GOT3 (cell line): ENCODE measurements at regions not wholly inside any gene's neighbourhood (a gene's known extent, or its start where the extent isn't known, plus 50 kb on each side); places are given as distances from the start of the nearest gene placed in this dataset.

Experiments
- DNase-seq: peaks from one replicate; lab custom pipeline; 2025; ENCODE audit warnings: mixed read lengths; lab: John Stamatoyannopoulos, UW

DNA sequence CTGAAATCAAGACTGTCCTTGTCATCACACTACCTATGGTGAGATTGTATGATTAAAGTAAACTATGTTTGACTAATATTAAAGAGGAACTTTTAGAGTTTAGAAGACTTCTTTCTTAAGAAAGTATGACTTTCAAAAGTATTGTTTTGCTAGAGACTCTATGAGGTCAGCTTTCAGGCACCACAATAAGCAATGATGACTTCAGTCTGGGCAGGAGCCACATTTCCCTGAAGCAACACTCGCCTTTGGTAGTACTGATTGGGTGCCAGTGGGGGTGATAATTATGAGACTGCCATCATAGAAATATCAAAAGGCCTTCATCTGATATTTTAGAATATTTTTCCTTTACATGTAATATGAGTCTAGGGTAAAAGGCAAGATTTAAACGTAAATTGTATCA, 212.6 kb downstream of the DTHD1 start:
- DNase-seq, result no peak

DNA sequence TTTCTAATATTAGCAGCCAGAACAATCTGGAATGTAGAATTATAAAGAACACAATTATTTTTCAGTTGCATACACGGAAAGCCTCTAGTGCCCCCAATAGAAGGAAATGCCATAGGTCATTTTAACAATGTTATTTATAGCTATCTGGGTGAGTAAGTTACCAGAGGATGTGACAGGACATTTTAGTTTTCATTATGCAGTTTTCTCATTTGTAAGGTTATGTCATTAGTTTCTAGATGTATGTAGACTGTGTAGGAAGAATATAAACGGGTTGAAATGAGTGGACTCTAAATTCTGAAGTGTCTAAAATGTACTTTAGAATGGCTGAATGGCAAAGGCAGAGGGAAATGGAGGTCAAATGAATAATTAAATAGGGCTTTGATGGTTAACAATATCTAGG, 213.3 kb downstream of the DTHD1 start:
- no peak for DNase-seq

DNA sequence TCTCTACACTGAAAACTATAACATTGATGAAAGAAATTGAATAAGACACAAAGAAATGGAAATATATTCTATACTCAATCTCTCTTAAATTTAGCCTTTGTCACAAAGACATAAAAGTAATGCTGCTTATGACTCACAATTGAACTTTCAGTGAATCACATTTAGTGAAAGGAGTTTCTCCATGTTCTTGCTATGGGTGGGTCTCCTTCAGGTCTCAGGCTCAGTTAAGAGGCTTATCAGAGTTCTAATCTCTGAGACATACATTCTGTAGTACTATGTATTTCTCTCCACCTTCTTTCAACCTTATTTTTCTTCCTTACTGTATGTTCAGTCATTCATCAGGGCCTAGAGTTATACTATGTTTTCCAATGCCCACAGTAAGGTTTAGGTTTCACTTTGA, 220.9 kb downstream of the DTHD1 start:
- DNase-seq, result no peak

DNA sequence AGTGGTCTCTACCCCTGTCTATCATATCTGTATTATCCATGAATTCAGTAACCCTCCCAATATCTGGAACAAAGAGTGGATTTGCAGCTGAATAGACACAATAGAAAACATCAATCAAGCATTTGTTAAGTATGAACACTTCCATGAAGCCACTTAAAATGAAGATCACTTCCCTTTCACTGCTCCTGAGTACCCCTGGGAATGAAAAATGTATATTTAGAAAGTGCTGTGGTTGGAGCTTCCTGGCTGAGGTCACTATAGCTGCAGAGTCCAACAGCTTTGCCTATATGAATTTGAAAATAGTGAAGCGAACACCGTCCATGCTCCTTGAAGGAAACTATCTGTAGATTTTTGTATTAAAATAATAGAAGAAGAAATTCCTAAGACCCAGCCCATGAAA, 227.0 kb downstream of the DTHD1 start:
- DNase-seq, result no peak

DNA sequence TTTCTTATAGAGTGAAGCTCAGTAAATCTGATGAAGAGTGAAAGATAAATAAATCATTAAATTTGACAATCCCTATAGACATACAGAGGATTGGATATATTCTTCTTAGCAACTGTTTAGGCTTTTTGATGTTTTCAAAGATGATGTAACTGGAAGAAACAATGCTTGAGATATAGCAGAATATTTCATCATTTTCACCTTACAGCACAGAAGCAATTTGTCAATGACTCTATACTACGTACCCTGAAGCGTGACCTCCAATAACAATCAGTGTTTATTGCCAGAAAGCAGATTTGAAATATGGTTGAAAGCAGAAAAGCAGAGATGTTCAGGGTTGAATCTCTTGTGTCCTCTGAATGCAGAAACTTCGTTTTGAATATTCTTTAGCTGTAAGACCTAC, 228.4 kb downstream of the DTHD1 start:
- DNase-seq, result no peak

DNA sequence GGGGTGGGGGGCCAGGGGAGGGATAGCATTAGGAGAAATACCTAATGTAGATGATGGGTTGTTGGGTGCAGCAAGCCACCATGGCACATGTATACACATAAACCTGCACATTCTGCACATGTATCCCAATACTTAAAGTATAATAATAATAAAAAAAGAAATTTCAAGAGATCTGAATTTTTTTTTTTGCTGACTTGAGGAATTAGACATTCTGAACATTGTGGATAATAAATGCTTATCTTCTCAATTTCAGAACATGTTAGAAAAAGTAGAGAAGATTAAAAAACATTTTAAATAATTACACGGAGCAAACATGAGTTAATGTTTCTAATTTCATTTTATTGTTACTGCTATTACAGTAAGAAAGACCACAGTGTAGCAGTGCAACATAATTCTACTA, 230.4 kb downstream of the DTHD1 start:
- DNase-seq, result no peak

DNA sequence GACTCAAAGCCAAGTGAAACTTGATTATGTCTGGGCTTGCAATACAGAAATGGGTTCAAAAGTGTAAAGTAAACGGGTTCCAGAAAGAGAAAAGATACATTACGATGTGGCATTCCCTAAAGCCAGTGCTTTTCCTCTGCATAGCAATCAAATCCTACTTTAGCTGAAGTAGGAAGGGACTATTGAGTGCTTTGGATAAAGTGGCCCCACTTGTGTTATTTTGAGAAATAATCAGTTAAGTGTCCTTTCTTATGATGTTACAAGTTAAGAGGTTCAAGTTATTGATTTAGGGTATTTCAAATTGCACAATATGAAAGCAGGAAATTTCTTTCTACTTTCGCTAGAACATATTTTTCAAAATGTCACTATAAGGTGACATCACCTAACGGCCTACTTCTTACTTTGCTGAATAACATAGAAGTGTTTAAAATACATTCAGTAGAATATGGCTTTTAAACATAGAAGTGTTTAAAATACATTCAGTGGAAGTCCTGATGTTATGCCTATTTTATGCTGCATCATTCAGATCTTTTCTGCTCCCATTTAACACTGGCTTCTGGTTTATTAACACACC, 235.2 kb downstream of the DTHD1 start:
- DNase-seq, result no peak

DNA sequence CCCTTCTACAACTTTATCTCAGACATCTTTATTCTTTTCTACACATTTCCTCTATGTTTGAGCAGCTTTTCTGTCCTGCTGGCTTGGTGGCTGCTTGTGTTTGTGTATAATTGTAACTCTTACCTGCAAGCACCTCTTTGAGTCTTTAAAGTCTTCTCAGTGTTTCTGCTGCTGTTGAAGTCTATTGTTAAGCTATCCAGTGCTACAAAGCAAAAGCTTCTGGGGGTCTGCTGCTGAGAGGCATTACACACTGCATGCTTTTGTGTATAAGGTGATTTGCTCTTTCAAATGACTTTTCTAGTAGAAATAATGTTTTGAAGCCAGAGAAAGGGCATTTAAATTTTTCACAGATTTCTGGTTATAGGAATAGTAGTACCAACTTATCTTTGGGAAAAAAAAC, 241.8 kb downstream of the DTHD1 start:
- no peak for DNase-seq

DNA sequence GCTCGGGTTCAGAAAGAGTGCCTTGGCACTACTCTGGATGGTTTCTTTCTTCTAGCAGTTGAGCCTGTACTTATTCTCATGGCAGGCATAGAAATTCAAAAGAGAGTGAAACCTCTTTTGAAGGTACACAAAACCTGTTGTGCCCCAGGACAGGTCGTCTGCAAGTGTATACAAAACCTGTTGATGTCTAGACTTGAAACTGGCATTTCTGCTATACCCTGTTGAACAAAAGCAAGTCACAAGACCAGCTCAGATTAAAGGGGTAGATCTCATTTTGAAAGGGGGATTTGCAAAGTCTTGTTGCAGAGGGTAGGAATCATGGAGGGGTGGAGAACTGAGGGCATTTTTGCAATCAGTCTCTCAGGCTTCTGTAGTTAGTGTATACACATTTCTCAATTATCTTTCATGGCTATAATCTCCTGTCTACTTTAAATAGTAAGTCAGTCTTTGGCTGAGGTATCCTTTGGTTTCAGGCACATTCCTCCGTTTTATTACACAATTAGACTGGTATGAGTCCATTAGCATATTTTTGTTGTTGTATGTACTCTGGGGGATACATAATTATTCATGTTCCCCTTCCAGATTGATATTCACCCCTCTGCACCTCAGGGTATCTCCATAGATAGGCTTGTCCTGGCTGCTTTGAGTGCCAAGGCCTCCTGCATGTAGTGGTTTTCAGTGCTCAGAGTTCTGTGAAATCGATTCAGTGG, 251.4 kb downstream of the DTHD1 start:
- no peak for DNase-seq

DNA sequence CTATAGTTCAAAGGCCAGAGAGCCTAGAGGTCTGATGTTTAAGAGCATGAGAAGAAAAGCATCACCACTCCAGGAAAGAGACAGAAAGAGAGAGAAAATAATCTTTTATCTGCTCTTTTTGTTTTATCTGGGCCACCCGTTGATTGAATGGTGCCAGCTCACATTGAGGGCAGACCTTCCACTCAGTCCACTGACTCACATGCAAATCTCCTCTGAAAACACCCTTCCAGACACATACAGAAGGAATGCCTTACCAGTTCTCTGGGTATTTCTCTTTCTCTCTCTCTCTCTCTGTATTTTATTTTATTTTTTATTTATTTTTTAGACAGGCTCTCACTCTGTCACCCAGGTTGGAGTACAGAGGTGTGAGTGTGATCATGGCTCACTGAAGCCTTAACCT, 252.5 kb downstream of the DTHD1 start:
- DNase-seq, result no peak

DNA sequence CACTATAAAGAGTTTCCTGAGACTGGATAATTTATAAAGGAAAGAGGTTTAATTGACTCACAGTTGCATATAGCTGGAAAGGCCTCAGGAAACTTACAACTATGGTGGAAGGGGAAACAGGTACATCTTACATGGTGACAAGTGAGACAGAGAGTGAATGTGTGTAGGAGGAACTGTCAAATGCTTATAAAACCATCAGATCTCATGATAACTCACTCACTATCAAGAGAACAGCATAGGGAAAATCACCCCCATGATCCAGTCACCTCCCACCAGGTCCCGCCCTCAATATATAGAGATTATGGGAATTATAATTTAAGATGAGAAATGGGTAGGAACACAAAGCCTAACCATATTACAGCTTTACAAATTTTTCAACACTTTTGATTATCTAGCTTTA, 266.0 kb downstream of the DTHD1 start:
- no peak for DNase-seq

DNA sequence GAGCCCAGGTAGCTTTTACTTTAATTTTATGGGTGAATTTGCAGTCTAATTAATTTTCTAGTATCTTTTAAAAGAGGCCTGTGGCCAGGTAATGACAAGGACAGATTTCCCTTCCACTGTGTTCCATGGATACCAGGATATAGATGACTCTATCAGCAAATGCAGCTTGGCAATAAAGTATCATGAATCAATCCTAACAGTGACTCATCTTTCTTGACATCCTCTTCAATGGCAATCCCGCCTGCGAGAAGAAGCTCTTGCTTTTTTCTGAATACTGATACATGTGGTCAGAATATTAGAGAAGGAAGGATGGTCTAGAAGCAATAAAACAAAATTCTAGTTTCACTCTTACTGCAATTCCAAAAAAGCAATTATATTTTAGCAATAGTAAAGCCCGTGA, 267.8 kb downstream of the DTHD1 start:
- DNase-seq, result no peak

DNA sequence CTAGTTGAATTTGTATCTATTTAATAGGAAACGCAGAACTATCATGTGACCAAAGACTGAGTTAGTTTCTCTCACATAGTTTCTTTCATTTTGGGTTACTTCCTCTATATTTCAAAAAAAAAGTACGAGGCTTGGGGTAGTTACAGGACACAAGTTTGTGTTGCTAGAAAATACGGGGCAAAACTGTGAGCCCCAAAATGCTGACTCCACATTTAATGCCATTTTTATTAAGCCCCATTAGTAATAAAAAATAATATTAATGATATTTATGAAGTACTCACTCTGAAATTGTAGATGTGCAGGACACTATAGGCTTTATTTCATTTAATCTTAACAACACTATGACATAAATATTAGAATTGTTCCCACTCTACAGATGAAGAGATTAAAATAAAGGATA, 268.6 kb downstream of the DTHD1 start:
- no peak for DNase-seq

DNA sequence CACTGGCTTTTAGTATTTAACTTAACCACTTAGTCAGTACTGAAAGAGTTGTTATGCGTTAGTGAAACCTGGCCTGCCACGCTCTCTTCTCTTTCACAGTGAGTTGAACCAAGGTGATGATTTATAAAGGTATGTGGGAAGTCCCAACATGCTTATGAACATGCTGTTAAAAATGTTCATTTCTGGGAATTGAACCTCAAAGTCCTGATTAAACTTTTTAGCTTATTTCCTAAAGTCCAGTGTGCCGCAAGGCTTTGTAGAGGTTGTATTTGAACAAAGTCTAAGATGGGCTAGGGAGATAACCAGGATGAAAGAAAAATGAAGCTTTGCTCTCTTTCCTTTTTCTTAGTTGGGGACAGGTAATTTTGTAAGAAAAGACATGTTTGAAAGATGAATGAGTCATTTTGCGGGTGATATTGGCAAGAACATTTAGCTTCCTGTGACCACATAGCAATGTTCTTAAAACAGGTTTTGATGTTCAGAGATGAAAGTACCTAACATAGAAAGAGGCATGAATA, 270.3 kb downstream of the DTHD1 start:
- no peak for DNase-seq

DNA sequence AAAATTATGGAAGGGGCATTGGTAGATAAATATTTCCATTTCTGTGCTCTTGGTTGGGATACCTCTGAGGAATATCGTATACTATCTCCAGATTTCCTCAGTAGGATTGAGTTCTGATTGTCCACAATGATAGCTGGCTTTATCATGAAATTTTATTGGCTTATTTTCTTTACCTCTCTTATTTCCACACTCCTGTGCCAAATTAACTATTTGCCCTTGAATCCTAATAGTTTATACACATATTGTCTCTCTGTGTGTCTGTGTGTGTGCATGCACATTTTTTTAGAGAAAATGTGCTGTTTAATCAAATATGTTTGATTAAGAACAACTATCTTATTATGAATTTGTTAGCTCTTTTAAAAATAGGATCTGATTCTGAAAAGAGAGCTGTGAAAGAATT, 271.6 kb downstream of the DTHD1 start:
- no peak for DNase-seq

DNA sequence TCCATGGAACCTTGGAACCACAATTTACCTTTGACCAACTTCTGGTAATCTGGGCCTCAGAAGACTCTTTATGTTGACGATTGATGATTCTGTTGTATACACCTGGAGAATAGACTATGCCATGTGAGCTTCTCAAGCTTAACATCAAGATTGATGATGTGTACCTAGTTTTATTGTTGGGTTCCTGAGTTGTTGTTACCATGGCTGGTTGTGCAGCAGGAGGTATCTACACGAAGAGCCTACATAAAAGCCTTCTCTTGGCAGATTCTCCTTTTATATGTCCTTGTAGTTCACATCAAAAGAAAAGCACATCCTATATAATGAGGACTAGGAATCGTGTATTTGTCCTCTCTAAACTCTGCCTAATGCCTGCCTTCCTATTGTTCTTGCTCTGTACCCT, 272.0 kb downstream of the DTHD1 start:
- DNase-seq, result no peak

DNA sequence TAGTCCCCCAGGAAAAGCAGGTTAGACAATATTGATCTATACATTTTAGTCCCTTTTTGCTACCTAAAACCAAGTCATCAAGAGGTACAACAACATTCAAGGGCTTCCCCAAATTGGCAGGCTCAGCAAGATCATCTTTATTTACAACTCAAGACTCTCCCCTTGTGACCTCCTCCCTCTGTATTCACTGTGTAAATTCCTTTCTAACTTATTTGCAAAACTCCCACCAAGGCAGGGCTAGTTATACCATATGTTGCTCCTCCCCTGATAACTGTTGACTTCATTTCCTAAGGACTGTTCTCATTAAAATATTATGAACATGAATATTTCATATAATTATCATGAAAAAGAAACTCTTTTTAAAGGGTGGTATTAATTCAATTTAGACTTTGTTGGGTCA, 275.6 kb downstream of the DTHD1 start:
- no peak for DNase-seq

DNA sequence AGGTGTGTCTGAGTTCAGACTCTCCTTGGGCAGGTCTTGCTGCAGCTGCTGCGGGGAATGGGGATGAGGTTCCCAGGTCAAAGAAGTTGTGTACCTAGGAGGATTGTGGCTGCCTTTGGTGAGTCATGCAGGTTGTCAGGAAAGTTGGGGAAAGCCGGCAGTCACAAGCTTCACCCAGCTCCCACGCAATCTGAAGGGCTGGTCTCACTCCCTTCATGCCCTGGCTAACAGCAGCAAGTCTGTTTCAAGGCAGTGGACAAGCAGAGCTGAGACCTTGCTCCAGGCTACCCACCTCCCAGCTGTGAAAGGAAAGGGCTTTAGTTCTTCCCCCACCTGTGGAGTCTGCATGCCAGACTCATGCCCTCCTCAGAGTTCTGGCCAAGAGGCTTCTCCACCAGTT, 287.2 kb downstream of the DTHD1 start:
- DNase-seq, result no peak

DNA sequence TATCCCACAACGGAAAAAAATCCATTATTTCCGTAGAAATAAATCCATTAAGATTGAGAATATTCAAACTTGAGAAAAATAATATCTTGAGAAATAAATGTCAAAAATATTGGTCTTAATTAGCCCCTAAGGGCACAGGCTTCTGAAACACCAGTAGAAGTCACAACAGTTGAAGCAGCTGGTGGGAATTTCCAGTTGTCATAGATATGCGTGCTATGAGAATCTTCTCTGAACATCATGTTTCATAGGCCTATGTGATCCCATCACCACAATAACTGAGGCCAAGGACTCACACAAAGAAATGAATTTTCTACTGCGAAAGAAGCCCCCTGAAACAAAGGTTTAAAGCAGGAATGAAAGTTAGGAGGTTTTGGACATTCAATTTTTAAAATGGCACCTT, 292.0 kb downstream of the DTHD1 start:
- DNase-seq, result no peak

DNA sequence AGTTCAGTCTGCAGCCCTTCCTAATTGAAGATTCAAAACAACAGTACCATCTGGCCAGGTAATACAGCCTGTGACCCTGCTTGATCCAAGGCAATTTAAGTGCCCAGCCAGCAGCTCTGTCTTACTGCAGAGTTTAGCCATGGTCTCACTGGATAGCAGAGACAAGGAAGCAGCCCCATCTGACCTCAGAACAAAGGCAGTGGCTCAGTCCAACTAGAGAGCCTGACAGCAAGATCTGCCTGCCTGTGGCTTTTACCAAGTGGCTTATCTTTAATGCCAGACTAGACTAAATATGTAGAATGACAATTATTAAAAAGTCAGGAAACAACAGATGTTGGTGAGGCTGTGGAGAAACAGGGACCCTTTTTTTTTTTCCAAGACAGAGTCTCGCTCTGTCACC, 293.4 kb downstream of the DTHD1 start:
- no peak for DNase-seq

DNA sequence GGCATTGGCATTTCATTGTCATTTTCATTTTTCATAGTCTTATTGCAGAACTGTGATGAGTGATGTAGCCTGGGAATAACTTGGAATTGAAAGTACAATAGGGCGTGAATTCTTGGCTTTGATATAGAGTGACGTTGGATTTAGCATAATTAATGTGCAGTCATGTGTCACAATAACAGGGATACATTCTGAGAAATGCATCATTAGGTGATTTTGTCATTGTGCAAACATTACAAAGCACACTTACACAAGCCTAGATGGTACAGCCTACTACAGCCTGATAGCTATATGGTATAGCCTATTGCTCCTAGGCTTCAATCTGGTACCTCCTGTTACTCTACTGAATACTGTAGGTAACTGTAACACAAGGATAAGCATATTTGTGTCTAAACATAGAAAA, 300.8 kb downstream of the DTHD1 start:
- DNase-seq, result no peak

DNA sequence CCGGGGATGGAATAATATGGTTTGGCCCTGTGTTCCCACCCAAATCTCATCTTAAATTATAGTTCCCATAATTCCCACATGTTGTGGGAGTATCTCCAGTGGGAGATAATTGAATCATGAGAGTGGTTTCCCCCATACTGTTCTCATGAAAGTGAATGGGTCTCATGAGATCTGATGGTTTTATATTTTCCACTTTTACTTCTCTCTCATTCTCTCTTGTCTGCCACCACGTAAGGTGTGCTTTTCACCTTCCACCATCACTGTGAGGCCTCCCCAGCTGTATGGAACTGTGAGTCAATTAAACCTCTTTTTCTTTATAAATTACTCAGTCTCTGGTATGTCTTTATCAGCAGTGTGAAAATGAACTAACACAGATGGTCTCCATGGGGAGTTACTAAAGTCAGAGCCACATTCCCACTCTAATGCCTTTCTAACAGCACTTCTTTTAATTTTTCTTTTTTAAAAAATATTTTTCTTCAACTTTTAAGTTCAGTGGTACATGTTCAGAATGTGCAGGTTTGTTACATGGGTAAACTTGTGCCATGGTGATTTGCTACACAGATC, 306.6 kb downstream of the DTHD1 start:
- no peak for DNase-seq

DNA sequence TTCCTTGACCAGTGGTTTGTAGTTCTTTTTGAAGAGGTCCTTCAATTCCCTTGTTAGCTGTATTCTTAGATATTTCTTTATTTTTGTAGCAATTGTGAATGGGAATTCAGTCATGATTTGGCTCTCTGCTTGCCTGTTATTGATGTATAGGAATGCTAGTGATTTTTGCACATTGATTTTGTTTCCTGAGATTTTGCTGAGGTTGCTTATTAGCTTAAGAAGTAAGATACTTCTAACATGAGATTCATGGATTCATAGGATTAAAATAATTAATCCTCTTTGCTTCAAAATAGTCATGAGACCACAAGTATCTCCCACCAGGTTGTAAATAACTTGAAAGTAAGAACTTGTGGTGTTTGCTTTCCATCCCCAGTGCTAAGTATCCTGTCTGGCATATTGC, 308.9 kb downstream of the DTHD1 start:
- DNase-seq, result no peak
